Ovary (tissue), 3 donors: ENCODE measurements at regions not wholly inside any gene's neighbourhood (a gene's known extent, or its start where the extent isn't known, plus 50 kb on each side); places are given as distances from the start of the nearest gene placed in this dataset.

Experiments
- EP300 ChIP-seq: sonication (generic); formaldehyde crosslinking; IDR thresholded peaks from one replicate; pipeline ENCODE4 v1.6.1; 2017; ENCODE audit warnings: antibody characterized with exemption
- POLR2A ChIP-seq: fragments of 450-650 bp; IDR thresholded peaks from one replicate; pipeline ENCODE4 v1.6.1; 2017; ENCODE audit warnings: antibody characterized with exemption, mild to moderate bottlenecking, moderate library complexity
- TF ChIP-seq, protein P1 (sequence below), 3 donors: fragments of 450-650 bp in 2 of 3; fragments of 200-600 bp in 1 of 3; IDR thresholded peaks; one replicate each; pipeline versions ENCODE4 v1.5.1 to v1.8.0; 2016 to 2022; ENCODE audit warnings: antibody characterized with exemption in 3 of 3, mild to moderate bottlenecking in 1 of 3
- donor health status: DM: no; HTN: no; CAD: no.

DNA sequence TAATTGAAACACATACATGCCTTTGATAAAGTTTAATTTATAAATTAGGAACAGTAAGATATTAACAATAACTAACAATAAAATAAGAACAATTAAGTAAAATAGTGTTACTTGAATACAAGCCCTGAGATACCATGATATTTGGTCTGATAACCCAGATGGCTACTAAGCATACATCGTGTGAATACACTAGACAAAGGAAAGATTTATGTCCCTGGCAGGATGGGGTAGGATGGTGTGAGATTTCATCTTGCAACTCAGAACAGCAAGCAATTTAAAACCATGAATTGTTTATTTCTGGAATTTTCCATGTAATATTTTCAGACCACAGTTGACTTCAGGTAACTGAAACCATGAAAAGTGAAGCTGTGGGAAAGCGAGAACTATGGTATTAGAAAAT lies 169.5 kb downstream of the DIPK2A start:
- TF ChIP-seq, protein P1, sequence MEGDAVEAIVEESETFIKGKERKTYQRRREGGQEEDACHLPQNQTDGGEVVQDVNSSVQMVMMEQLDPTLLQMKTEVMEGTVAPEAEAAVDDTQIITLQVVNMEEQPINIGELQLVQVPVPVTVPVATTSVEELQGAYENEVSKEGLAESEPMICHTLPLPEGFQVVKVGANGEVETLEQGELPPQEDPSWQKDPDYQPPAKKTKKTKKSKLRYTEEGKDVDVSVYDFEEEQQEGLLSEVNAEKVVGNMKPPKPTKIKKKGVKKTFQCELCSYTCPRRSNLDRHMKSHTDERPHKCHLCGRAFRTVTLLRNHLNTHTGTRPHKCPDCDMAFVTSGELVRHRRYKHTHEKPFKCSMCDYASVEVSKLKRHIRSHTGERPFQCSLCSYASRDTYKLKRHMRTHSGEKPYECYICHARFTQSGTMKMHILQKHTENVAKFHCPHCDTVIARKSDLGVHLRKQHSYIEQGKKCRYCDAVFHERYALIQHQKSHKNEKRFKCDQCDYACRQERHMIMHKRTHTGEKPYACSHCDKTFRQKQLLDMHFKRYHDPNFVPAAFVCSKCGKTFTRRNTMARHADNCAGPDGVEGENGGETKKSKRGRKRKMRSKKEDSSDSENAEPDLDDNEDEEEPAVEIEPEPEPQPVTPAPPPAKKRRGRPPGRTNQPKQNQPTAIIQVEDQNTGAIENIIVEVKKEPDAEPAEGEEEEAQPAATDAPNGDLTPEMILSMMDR (IDR thresholded peaks at IDR 0.05): no peak
- TF ChIP-seq POLR2A: no peak
- no peak for TF ChIP-seq EP300
